ENCODE measurements at regions not wholly inside any gene's neighbourhood (a gene's known extent, or its start where the extent isn't known, plus 50 kb on each side); places are given as distances from the start of the nearest gene placed in this dataset.
"Not testable (repeated sequence)": the region's sequence is repeated elsewhere in the genome, so short reads cannot be mapped to it uniquely, and the experiment has no call there.

GRCh38 chr13:72622546-72622945, 104.9 kb downstream of the MZT1 start:
- Mint-ChIP-seq H3K4me3 (no peak overlapping the region), H3K4me1 (ENCODE audit: low read depth in 2 of 2) (no peaks in the 10 kb centered on the region), H3K9me3 (peaks cover 6% of the 10 kb centered on the region), H3K27me3 (no peaks in the 10 kb centered on the region), H3K36me3 (no peaks in the 10 kb centered on the region), H3K27ac (no peak overlapping the region)
- no peak for DNase-seq (ENCODE audit: low spot score)
- ATAC-seq, result no peak

GRCh38 chr13:72620874-72621273, 106.6 kb downstream of the MZT1 start:
- Mint-ChIP-seq H3K9me3 (peaks cover 10% of the 10 kb centered on the region), H3K4me3 (no peak overlapping the region), H3K4me1 (ENCODE audit: low read depth in 2 of 2) (no peaks in the 10 kb centered on the region), H3K36me3 (no peaks in the 10 kb centered on the region), H3K27me3 (no peaks in the 10 kb centered on the region), H3K27ac (no peak overlapping the region)
- no peak for ATAC-seq
- DNase-seq (ENCODE audit: low spot score), result no peak

- Mint-ChIP-seq H3K27me3 (no peaks in the 10 kb centered on the region), H3K36me3 (no peaks in the 10 kb centered on the region), H3K4me3 (no peak overlapping the region), H3K4me1 (ENCODE audit: low read depth in 2 of 2) (no peaks in the 10 kb centered on the region), H3K27ac (no peak overlapping the region), H3K9me3 (peaks cover 8% of the 10 kb centered on the region)
- no peak for ATAC-seq
- DNase-seq (ENCODE audit: low spot score), result no peak
Measured at GRCh38 chr13:72617951-72618350, 109.5 kb downstream of the MZT1 start.

GRCh38 chr13:72617186-72617585, 110.2 kb downstream of the MZT1 start:
- Mint-ChIP-seq H3K27me3 (no peaks in the 10 kb centered on the region), H3K9me3 (peaks cover 8% of the 10 kb centered on the region), H3K36me3 (no peaks in the 10 kb centered on the region), H3K27ac (no peak overlapping the region), H3K4me3 (no peak overlapping the region), H3K4me1 (ENCODE audit: low read depth in 2 of 2) (no peaks in the 10 kb centered on the region)
- ATAC-seq (no peak), DNase-seq (ENCODE audit: low spot score) (no peak)

- not testable (repeated sequence) for H3K36me3 Mint-ChIP-seq; H3K9me3 Mint-ChIP-seq; H3K27me3 Mint-ChIP-seq; DNase-seq (ENCODE audit: low spot score); H3K4me3 Mint-ChIP-seq; ATAC-seq; H3K4me1 Mint-ChIP-seq (ENCODE audit: low read depth in 2 of 2); H3K27ac Mint-ChIP-seq
Measured at GRCh38 chr13:72610251-72610891, 117.1 kb downstream of the MZT1 start.

GRCh38 chr13:72599178-72599743, 128.2 kb downstream of the MZT1 start:
- DNase-seq (ENCODE audit: low spot score), result no peak
- Mint-ChIP-seq H3K4me1 (ENCODE audit: low read depth in 2 of 2) (no peaks in the 10 kb centered on the region), H3K4me3 (no peak overlapping the region), H3K27ac (no peak overlapping the region), H3K36me3 (no peaks in the 10 kb centered on the region), H3K27me3 (no peaks in the 10 kb centered on the region), H3K9me3 (peaks cover 3% of the 10 kb centered on the region)
- no peak for ATAC-seq

- Mint-ChIP-seq H3K4me3 (no peak overlapping the region), H3K36me3 (no peaks in the 10 kb centered on the region), H3K27ac (no peak overlapping the region), H3K9me3 (peaks cover 3% of the 10 kb centered on the region), H3K27me3 (no peaks in the 10 kb centered on the region), H3K4me1 (ENCODE audit: low read depth in 2 of 2) (no peaks in the 10 kb centered on the region)
- DNase-seq (ENCODE audit: low spot score), result no peak
- no peak for ATAC-seq
Measured at GRCh38 chr13:72590091-72590740, 137.2 kb downstream of the MZT1 start.

- ATAC-seq, result no peak
- H3K4me1 Mint-ChIP-seq (ENCODE audit: low read depth in 2 of 2), result no peaks in the 10 kb centered on the region
Measured at GRCh38 chr13:72586518-72586917, 140.9 kb downstream of the MZT1 start.

GRCh38 chr13:72585254-72585653, 142.2 kb downstream of the MZT1 start:
- Mint-ChIP-seq H3K36me3 (no peaks in the 10 kb centered on the region), H3K4me3 (no peak overlapping the region)
- DNase-seq (ENCODE audit: low spot score), result no peak

More at GRCh38 chr13:72586518-72586917, 140.9 kb downstream of the MZT1 start:
- H3K27ac Mint-ChIP-seq, result no peak overlapping the region
- no peaks in the 10 kb centered on the region for H3K36me3 Mint-ChIP-seq
- H3K9me3 Mint-ChIP-seq, result peaks cover 5% of the 10 kb centered on the region
- H3K4me3 Mint-ChIP-seq, result no peak overlapping the region
- H3K27me3 Mint-ChIP-seq, result no peaks in the 10 kb centered on the region
- DNase-seq (ENCODE audit: low spot score), result no peak

GRCh38 chr13:72571191-72571590, 156.2 kb downstream of the MZT1 start:
- no peak for DNase-seq (ENCODE audit: low spot score)
- Mint-ChIP-seq H3K4me3 (no peak overlapping the region), H3K9me3 (peaks cover under 1% of the 10 kb centered on the region), H3K4me1 (ENCODE audit: low read depth in 2 of 2) (no peaks in the 10 kb centered on the region), H3K27me3 (no peaks in the 10 kb centered on the region), H3K36me3 (no peaks in the 10 kb centered on the region), H3K27ac (no peak overlapping the region)
- ATAC-seq, result no peak

More at GRCh38 chr13:72585254-72585653, 142.2 kb downstream of the MZT1 start:
- H3K4me1 Mint-ChIP-seq (ENCODE audit: low read depth in 2 of 2), result no peaks in the 10 kb centered on the region
- H3K9me3 Mint-ChIP-seq, result peaks cover 5% of the 10 kb centered on the region
- no peak overlapping the region for H3K27ac Mint-ChIP-seq
- no peak for ATAC-seq
- no peaks in the 10 kb centered on the region for H3K27me3 Mint-ChIP-seq

- Mint-ChIP-seq H3K4me1 (ENCODE audit: low read depth in 2 of 2) (no peaks in the 10 kb centered on the region), H3K9me3 (no peaks in the 10 kb centered on the region), H3K27ac (no peak overlapping the region), H3K36me3 (no peaks in the 10 kb centered on the region), H3K4me3 (no peak overlapping the region), H3K27me3 (no peaks in the 10 kb centered on the region)
- no peak for ATAC-seq
- DNase-seq (ENCODE audit: low spot score), result no peak
Measured at GRCh38 chr13:72570019-72570418, 157.4 kb downstream of the MZT1 start.

- no peaks in the 10 kb centered on the region for H3K36me3 Mint-ChIP-seq
- no peaks in the 10 kb centered on the region for H3K9me3 Mint-ChIP-seq
- no peak for DNase-seq (ENCODE audit: low spot score)
- no peaks in the 10 kb centered on the region for H3K4me1 Mint-ChIP-seq (ENCODE audit: low read depth in 2 of 2)
- no peak overlapping the region for H3K27ac Mint-ChIP-seq
- no peaks in the 10 kb centered on the region for H3K27me3 Mint-ChIP-seq
- H3K4me3 Mint-ChIP-seq, result no peak overlapping the region
- ATAC-seq, result no peak
Measured at GRCh38 chr13:72567566-72567965, 159.9 kb downstream of the MZT1 start.

GRCh38 chr13:72566526-72566925, 160.9 kb downstream of the MZT1 start:
- Mint-ChIP-seq H3K4me3 (no peak overlapping the region), H3K27ac (no peak overlapping the region), H3K27me3 (no peaks in the 10 kb centered on the region), H3K36me3 (no peaks in the 10 kb centered on the region), H3K4me1 (ENCODE audit: low read depth in 2 of 2) (no peaks in the 10 kb centered on the region), H3K9me3 (no peaks in the 10 kb centered on the region)
- no peak for ATAC-seq
- DNase-seq (ENCODE audit: low spot score), result no peak

GRCh38 chr13:72565893-72566292, 161.5 kb downstream of the MZT1 start:
- DNase-seq (ENCODE audit: low spot score) (no peak), ATAC-seq (no peak)
- H3K4me1 Mint-ChIP-seq (ENCODE audit: low read depth in 2 of 2), result no peaks in the 10 kb centered on the region
- no peak overlapping the region for H3K27ac Mint-ChIP-seq
- H3K36me3 Mint-ChIP-seq, result no peaks in the 10 kb centered on the region
- H3K4me3 Mint-ChIP-seq, result no peak overlapping the region
- peaks cover 3% of the 10 kb centered on the region for H3K9me3 Mint-ChIP-seq
- H3K27me3 Mint-ChIP-seq, result no peaks in the 10 kb centered on the region

Measured in natural killer cell treated with Interleukin-12 subunit alpha and Interleukin-12 subunit beta and Interleukin-15 and Interleukin-18, amount 100 ng/mL, for 72 hours (primary cell).